A549 (cell line): ENCODE measurements at regions not wholly inside any gene's neighbourhood (a gene's known extent, or its start where the extent isn't known, plus 50 kb on each side); places are given as distances from the start of the nearest gene placed in this dataset.

Experiments used
- ATAC-seq, 2 experiments: fragments of 200-7000 bp in 1 of 2; fragments of >200 bp in 1 of 2; cut with Nextera tagmentation in 1 of 2; cut with Tn5 transposase in 1 of 2; 3 replicates each; pipeline versions ENCODE4 v1.8.0 to v1.9.1; 2018 to 2020; ENCODE audit warnings: mild to moderate bottlenecking in 1 of 2, moderate library complexity in 1 of 2
- CTCF ChIA-PET: fragments of 300-600 bp; sonication (Branson Sonifier 250); formaldehyde crosslinking; extraction: SDS; loops from one replicate; lab custom pipeline; 2021; ENCODE audit warnings: antibody characterized with exemption, inconsistent platforms; lab: Yijun Ruan, JAX
- POLR2A ChIA-PET: fragments of 350-600 bp; formaldehyde crosslinking; extraction: SDS; loops from one replicate; lab custom pipeline; 2021; ENCODE audit warnings: antibody characterized with exemption, inconsistent platforms; lab: Yijun Ruan, JAX
- DNase-seq, 2 experiments: peaks; one replicate each; pipeline versions ENCODE4 v3.0.0 to v3.0.0-alpha.2; 2011 to 2016; ENCODE audit warnings: low read depth in 1 of 2, low spot score in 1 of 2
- FAIRE-seq: peaks from 2 replicates; lab custom pipeline; 2011; peaks lifted over from hg19 to GRCh38; lab: Jason Lieb, UNC
- H3K27ac ChIP-seq, 2 experiments: fragments of >200 bp; sonication (Bioruptor Twin); formaldehyde crosslinking; 3 replicates each; pipeline ENCODE4 v1.5.1; 2016 to 2017
- H3K4me1 ChIP-seq: fragments of >200 bp; sonication (Bioruptor Twin); formaldehyde crosslinking; 3 replicates; pipeline ENCODE4 v1.6.1; 2016
- H3K4me2 ChIP-seq: fragments of >200 bp; sonication (Bioruptor Twin); formaldehyde crosslinking; 3 replicates; pipeline ENCODE4 v1.6.1; 2016
- H3K4me3 ChIP-seq: fragments of >200 bp; sonication (Bioruptor Twin); formaldehyde crosslinking; 3 replicates; pipeline ENCODE4 v1.5.1; 2016
- H3K9me3 ChIP-seq: fragments of >200 bp; sonication (Bioruptor Twin); formaldehyde crosslinking; 3 replicates; pipeline ENCODE4 v1.6.1; 2016
- BHLHE40 ChIP-seq: IDR thresholded peaks from 2 replicates; pipeline ENCODE4 v1.6.1; 2012; ENCODE audit warnings: low read depth, low read length, inconsistent platforms
- CBX2 ChIP-seq: fragments of 200-600 bp; sonication (generic); IDR thresholded peaks from 2 replicates; pipeline ENCODE4 v1.6.1; 2016; ENCODE audit warnings: low read depth, mild to moderate bottlenecking, borderline replicate concordance
- CHD2 ChIP-seq: fragments of 150-350 bp; IDR thresholded peaks from 2 replicates; pipeline ENCODE4 v1.6.1; 2014; ENCODE audit warnings: low read length; ENCODE audit not compliant: partially characterized antibody
- CHD4 ChIP-seq: fragments of 200-600 bp; sonication (generic); IDR thresholded peaks from 2 replicates; pipeline ENCODE4 v1.6.1; 2016; ENCODE audit warnings: antibody characterized with exemption, mild to moderate bottlenecking, borderline replicate concordance
- EHF ChIP-seq: fragments of 250-450 bp; sonication (Bioruptor Pico); IDR thresholded peaks from 2 replicates; pipeline ENCODE4 v1.5.0; 2020; ENCODE audit warnings: mild to moderate bottlenecking
- EHMT2 ChIP-seq: fragments of 200-600 bp; sonication (generic); IDR thresholded peaks from 2 replicates; pipeline ENCODE4 v1.6.1; 2016; ENCODE audit warnings: antibody characterized with exemption, low read depth, mild to moderate bottlenecking, moderate library complexity
- EP300 ChIP-seq, 2 experiments: fragments of >200 bp; sonication (Bioruptor Twin); formaldehyde crosslinking; IDR thresholded peaks; 2 replicates in 1 of 2; 3 replicates in 1 of 2; pipeline ENCODE4 v1.6.1; 2016 to 2017
- FOXS1 ChIP-seq: fragments of 250-450 bp; sonication (Bioruptor Pico); IDR thresholded peaks from 2 replicates; pipeline ENCODE4 v1.5.0; 2020; ENCODE audit warnings: mild to moderate bottlenecking, moderate library complexity
- GATA3 ChIP-seq: IDR thresholded peaks from 2 replicates; pipeline ENCODE4 v1.6.1; 2012; ENCODE audit warnings: borderline replicate concordance
- HEYL ChIP-seq: fragments of 250-450 bp; sonication (Bioruptor Pico); IDR thresholded peaks from 2 replicates; pipeline ENCODE4 v1.8.0; 2021; ENCODE audit warnings: mild to moderate bottlenecking, moderate library complexity
- HOXA7 ChIP-seq: fragments of 250-450 bp; sonication (Bioruptor Pico); IDR thresholded peaks from 2 replicates; pipeline ENCODE4 v1.5.0; 2020; ENCODE audit warnings: mild to moderate bottlenecking, moderate library complexity
- HOXB13 ChIP-seq: fragments of 250-450 bp; sonication (Bioruptor Pico); IDR thresholded peaks from 2 replicates; pipeline ENCODE4 v1.5.0; 2020; ENCODE audit warnings: low read depth, mild to moderate bottlenecking, moderate library complexity
- HOXB5 ChIP-seq: fragments of 250-450 bp; sonication (Bioruptor Pico); IDR thresholded peaks from 2 replicates; pipeline ENCODE4 v1.5.0; 2020; ENCODE audit warnings: mild to moderate bottlenecking, moderate library complexity
- JUN ChIP-seq, 2 experiments: fragments of >200 bp; sonication (Bioruptor Twin); formaldehyde crosslinking; IDR thresholded peaks; 2 replicates in 1 of 2; 3 replicates in 1 of 2; pipeline ENCODE4 v1.6.1; 2016 to 2017
- KDM5A ChIP-seq: fragments of 200-600 bp; sonication (generic); IDR thresholded peaks from 2 replicates; pipeline ENCODE4 v1.6.1; 2016; ENCODE audit warnings: antibody characterized with exemption, mild to moderate bottlenecking
- MAX ChIP-seq: IDR thresholded peaks from 2 replicates; pipeline ENCODE4 v1.6.1; 2012
- MYC ChIP-seq: IDR thresholded peaks from 2 replicates; pipeline ENCODE4 v1.6.1; 2012; ENCODE audit warnings: mild to moderate bottlenecking, inconsistent platforms, low read length, improper control_type of control experiment, borderline replicate concordance
- RARB ChIP-seq: fragments of 250-450 bp; sonication (Bioruptor Pico); IDR thresholded peaks from 2 replicates; pipeline ENCODE4 v1.8.0; 2021; ENCODE audit warnings: mild to moderate bottlenecking, moderate library complexity
- RNF2 ChIP-seq: fragments of 200-600 bp; sonication (generic); IDR thresholded peaks from 2 replicates; pipeline ENCODE4 v1.6.1; 2016; ENCODE audit warnings: low read depth, mild to moderate bottlenecking, antibody characterized with exemption, moderate library complexity, borderline replicate concordance
- SMC3 ChIP-seq: fragments of >200 bp; sonication (Bioruptor Twin); formaldehyde crosslinking; IDR thresholded peaks from 3 replicates; pipeline ENCODE4 v1.6.1; 2018; ENCODE audit warnings: inconsistent platforms
- TFCP2L1 ChIP-seq: fragments of 250-450 bp; sonication (Bioruptor Pico); IDR thresholded peaks from 2 replicates; pipeline ENCODE4 v1.5.0; 2021; ENCODE audit warnings: mild to moderate bottlenecking
- TP53 ChIP-seq: fragments of 250-450 bp; sonication (Bioruptor Pico); IDR thresholded peaks from 2 replicates; pipeline ENCODE4 v1.5.0; 2021; ENCODE audit warnings: mild to moderate bottlenecking, moderate library complexity
- USF2 ChIP-seq: fragments of 450-650 bp; IDR thresholded peaks from 2 replicates; pipeline ENCODE4 v1.6.1; 2014; ENCODE audit warnings: antibody characterized with exemption
- ZFP36 ChIP-seq: fragments of 450-650 bp; IDR thresholded peaks from 2 replicates; pipeline ENCODE4 v1.6.1; 2014; ENCODE audit warnings: borderline replicate concordance; ENCODE audit not compliant: partially characterized antibody
- ZSCAN20 ChIP-seq: fragments of 250-450 bp; sonication (Bioruptor Pico); IDR thresholded peaks from 2 replicates; pipeline ENCODE4 v1.8.0; 2022; ENCODE audit warnings: mild to moderate bottlenecking, moderate library complexity
- WGBS: methylation state at CpG from one replicate; pipeline ENCODE4 v1.1.6; 2017; ENCODE audit errors: missing lambda C conversion rate; 5-methylcytosine and 5-hydroxymethylcytosine counted together
- TF ChIP-seq, protein P1 (sequence below): IDR thresholded peaks from 2 replicates; pipeline ENCODE4 v1.6.1; 2012
- TF ChIP-seq, protein P2 (sequence below): fragments of >200 bp; sonication (Bioruptor Twin); formaldehyde crosslinking; IDR thresholded peaks from 2 replicates; pipeline ENCODE4 v1.6.1; 2016
- TF ChIP-seq, protein P3 (sequence below): fragments of >200 bp; sonication (Bioruptor Twin); formaldehyde crosslinking; IDR thresholded peaks from 3 replicates; pipeline ENCODE4 v1.6.1; 2016

- DNase-seq (no peak), FAIRE-seq (no peak)
- WGBS = 80% methylated on average over 8 of the region's 8 CpGs
- POLR2A ChIA-PET = no interaction called here
- Histone ChIP-seq H3K4me1 (no peaks in the 10 kb centered on the region), H3K27ac (no peak overlapping the region)
- no peak for TF ChIP-seq ZSCAN20 (CRISPR knock-in tag)
- TF ChIP-seq RNF2 = no peak
- TF ChIP-seq SMC3 = no peak
- no peak for TF ChIP-seq BHLHE40
- TF ChIP-seq HOXB5 (CRISPR knock-in tag) = no peak
- TF ChIP-seq, protein P1, sequence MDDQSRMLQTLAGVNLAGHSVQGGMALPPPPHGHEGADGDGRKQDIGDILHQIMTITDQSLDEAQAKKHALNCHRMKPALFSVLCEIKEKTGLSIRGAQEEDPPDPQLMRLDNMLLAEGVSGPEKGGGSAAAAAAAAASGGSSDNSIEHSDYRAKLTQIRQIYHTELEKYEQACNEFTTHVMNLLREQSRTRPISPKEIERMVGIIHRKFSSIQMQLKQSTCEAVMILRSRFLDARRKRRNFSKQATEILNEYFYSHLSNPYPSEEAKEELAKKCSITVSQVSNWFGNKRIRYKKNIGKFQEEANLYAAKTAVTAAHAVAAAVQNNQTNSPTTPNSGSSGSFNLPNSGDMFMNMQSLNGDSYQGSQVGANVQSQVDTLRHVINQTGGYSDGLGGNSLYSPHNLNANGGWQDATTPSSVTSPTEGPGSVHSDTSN = no peak
- no peak for TF ChIP-seq ZFP36
- no peak for TF ChIP-seq EP300 (IDR thresholded peaks at IDR 0.05)
- TF ChIP-seq KDM5A = no peak
- TF ChIP-seq EHF = no peak
- TF ChIP-seq, all 56 proteins: peak for 0
- ATAC-seq = no peak
- CTCF ChIA-PET = no interaction called here
- no peaks in the 10 kb centered on the region for H3K9me3 ChIP-seq
- H3K4me3 ChIP-seq = no peak overlapping the region
- no peak overlapping the region for H3K4me2 ChIP-seq
These were observed 122.5 kb upstream of the TAB2 start for GRCh38 chr6:149194820-149195558.

DNA sequence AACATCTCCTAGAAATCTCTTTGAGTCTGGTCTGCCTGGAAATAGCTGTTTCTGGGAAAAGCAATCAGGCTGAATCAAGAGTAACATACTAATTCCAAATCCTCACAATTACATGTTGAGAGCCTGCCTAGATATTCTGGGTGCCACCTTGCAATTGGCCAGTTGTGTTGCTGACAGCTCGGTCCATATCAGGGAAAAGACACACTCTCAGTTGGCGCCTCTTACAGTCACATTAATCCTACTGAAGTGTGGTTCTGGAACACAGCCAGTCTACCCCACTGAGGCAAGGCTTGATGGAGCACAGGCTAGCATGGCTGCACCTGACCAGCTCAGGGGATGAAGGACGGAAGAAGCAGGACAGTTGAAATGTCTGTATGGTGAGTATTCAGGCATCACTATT lies 121.4 kb upstream of the TAB2 start:
- POLR2A ChIA-PET = no interaction called here
- H3K9me3 ChIP-seq = no peaks in the 10 kb centered on the region
- 72% methylated on average over 2 of the region's 3 CpGs for WGBS
- no peak for ATAC-seq
- TF ChIP-seq MYC = no peak
- no peak for TF ChIP-seq JUN (IDR thresholded peaks at IDR 0.05)
- no peak for TF ChIP-seq RARB
- no peak for TF ChIP-seq MAX
- no peak for TF ChIP-seq USF2
- TF ChIP-seq CHD4 = no peak
- no peak for TF ChIP-seq HOXA7
- no peak for TF ChIP-seq TFCP2L1 (CRISPR knock-in tag)
- TF ChIP-seq CHD2 = no peak
- no peak for TF ChIP-seq TP53
- TF ChIP-seq EP300 (IDR thresholded peaks at IDR 0.05) = no peak
- no peak for TF ChIP-seq GATA3
- no peak for TF ChIP-seq ZSCAN20 (CRISPR knock-in tag)
- no peak for TF ChIP-seq CBX2
- no peak for TF ChIP-seq HOXB13 (CRISPR knock-in tag)
- TF ChIP-seq FOXS1 (CRISPR knock-in tag) = no peak
- TF ChIP-seq, protein P2, sequence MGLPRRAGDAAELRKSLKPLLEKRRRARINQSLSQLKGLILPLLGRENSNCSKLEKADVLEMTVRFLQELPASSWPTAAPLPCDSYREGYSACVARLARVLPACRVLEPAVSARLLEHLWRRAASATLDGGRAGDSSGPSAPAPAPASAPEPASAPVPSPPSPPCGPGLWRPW = no peak
- TF ChIP-seq, protein P3, sequence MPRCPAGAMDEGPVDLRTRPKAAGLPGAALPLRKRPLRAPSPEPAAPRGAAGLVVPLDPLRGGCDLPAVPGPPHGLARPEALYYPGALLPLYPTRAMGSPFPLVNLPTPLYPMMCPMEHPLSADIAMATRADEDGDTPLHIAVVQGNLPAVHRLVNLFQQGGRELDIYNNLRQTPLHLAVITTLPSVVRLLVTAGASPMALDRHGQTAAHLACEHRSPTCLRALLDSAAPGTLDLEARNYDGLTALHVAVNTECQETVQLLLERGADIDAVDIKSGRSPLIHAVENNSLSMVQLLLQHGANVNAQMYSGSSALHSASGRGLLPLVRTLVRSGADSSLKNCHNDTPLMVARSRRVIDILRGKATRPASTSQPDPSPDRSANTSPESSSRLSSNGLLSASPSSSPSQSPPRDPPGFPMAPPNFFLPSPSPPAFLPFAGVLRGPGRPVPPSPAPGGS = no peak
- no peak for TF ChIP-seq EHMT2
- TF ChIP-seq HEYL (CRISPR knock-in tag) = no peak
- TF ChIP-seq, all 56 proteins: peak for 0
- CTCF ChIA-PET = no interaction called here
- no peak overlapping the region for H3K4me3 ChIP-seq
- no peak overlapping the region for H3K4me2 ChIP-seq
- H3K4me1 ChIP-seq = no peaks in the 10 kb centered on the region
- no peak overlapping the region for H3K27ac ChIP-seq
- DNase-seq = no peak
- no peak for FAIRE-seq
